ENCODE measurements at regions not wholly inside any gene's neighbourhood (a gene's known extent, or its start where the extent isn't known, plus 50 kb on each side); places are given as distances from the start of the nearest gene placed in this dataset.

DNA sequence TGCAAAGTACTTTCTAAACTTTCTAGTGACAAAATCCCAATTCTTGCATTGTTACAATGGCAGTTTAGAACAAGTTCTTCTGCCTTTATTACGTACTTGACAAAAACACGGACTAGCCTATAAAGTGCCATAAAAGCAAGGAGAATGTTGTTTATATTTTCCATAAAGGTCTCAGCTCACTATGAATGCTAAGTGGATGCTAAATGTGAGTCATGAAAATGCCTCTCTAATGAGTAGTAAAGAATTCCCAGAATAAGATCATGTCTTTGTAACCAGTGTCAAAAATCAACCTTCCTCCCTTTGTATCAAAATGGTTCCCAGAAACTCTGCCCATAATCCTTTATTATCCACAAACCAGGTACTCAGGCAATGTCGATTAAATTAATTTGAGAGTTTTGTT, 539.8 kb upstream of the SLIT2 start:
- no TSS peak for BruUV-seq (replicated peaks)
- no peak for TF ChIP-seq SPEN (CRISPR knock-in tag; IDR thresholded peaks at IDR 0.05; ENCODE audit: low read depth)
- no peak for TF ChIP-seq KMT2A (CRISPR knock-in tag; IDR thresholded peaks at IDR 0.05)
- no peak for TF ChIP-seq MTA3 (CRISPR knock-in tag; IDR thresholded peaks at IDR 0.05)
- TF ChIP-seq WIZ (CRISPR knock-in tag; IDR thresholded peaks at IDR 0.05) = no peak
- TF ChIP-seq HIC2 (CRISPR knock-in tag; IDR thresholded peaks at IDR 0.05; ENCODE audit: low read depth) = no peak
- no peak for TF ChIP-seq HCFC1 (IDR thresholded peaks at IDR 0.05; ENCODE audit: low read depth, low read length)
- TF ChIP-seq, protein P1, sequence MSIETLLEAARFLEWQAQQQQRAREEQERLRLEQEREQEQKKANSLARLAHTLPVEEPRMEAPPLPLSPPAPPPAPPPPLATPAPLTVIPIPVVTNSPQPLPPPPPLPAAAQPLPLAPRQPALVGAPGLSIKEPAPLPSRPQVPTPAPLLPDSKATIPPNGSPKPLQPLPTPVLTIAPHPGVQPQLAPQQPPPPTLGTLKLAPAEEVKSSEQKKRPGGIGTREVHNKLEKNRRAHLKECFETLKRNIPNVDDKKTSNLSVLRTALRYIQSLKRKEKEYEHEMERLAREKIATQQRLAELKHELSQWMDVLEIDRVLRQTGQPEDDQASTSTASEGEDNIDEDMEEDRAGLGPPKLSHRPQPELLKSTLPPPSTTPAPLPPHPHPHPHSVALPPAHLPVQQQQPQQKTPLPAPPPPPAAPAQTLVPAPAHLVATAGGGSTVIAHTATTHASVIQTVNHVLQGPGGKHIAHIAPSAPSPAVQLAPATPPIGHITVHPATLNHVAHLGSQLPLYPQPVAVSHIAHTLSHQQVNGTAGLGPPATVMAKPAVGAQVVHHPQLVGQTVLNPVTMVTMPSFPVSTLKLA (IDR thresholded peaks at IDR 0.05) = no peak
- no peak for TF ChIP-seq FOXO4 (CRISPR knock-in tag; conservative IDR thresholded peaks at IDR 0.05)
- TF ChIP-seq ZNF432 (CRISPR knock-in tag; IDR thresholded peaks at IDR 0.05; ENCODE audit: borderline replicate concordance) = no peak
- TF ChIP-seq ZFP41 (CRISPR knock-in tag; IDR thresholded peaks at IDR 0.05; ENCODE audit: borderline replicate concordance) = no peak
- no peak for TF ChIP-seq RXRA (CRISPR knock-in tag; IDR thresholded peaks at IDR 0.05)
- TF ChIP-seq, protein P2, sequence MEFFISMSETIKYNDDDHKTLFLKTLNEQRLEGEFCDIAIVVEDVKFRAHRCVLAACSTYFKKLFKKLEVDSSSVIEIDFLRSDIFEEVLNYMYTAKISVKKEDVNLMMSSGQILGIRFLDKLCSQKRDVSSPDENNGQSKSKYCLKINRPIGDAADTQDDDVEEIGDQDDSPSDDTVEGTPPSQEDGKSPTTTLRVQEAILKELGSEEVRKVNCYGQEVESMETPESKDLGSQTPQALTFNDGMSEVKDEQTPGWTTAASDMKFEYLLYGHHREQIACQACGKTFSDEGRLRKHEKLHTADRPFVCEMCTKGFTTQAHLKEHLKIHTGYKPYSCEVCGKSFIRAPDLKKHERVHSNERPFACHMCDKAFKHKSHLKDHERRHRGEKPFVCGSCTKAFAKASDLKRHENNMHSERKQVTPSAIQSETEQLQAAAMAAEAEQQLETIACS (CRISPR knock-in tag; IDR thresholded peaks at IDR 0.05) = no peak
- TF ChIP-seq AKNA (CRISPR knock-in tag; IDR thresholded peaks at IDR 0.05; ENCODE audit: borderline replicate concordance) = no peak
- TF ChIP-seq CCAR2 (optimal IDR thresholded peaks at IDR 0.05; ENCODE audit: low read depth, low read length) = no peak
- no peak for TF ChIP-seq REL (CRISPR knock-in tag; conservative IDR thresholded peaks at IDR 0.05)
- no peak overlapping the region for H3K27ac ChIP-seq (ENCODE audit: extremely low read length, insufficient read depth, low read length)
- ATAC-seq = no peak
- no peaks in the 10 kb centered on the region for H3K79me2 ChIP-seq (ENCODE audit: insufficient read depth, low read length)
- H3K4me2 ChIP-seq (ENCODE audit: low read depth, low read length) = no peak overlapping the region
- H3K27me3 ChIP-seq (ENCODE audit: control insufficient read depth in 1 of 2, insufficient read depth in 2 of 2, low read length in 2 of 2) = no peaks in the 10 kb centered on the region
- ChIA-PET CTCF (ENCODE audit: low intra/inter-chr PET ratio, low total read pairs) (no interaction called here), POLR2A (no interaction called here)
- WGBS (ENCODE audit: low lambda C conversion rate) = 6% methylated on average over 3 of the region's 3 CpGs
- H3K4me1 ChIP-seq (ENCODE audit: insufficient read depth, low read length) = no peaks in the 10 kb centered on the region
- no peak for DNase-seq (ENCODE audit: low spot score)
- no peak for FAIRE-seq
- H3K9ac ChIP-seq (ENCODE audit: insufficient read depth, low read depth, low read length) = no peak overlapping the region
- intact Hi-C loops (cut with micrococcal nuclease; ENCODE audit: unreplicated experiment) (no loop called here), in situ Hi-C loops (cut with HindIII; ENCODE audit: extremely low pct_ligation_motif_present, low pct_unique_long_range_greater_than_20kb) (no loop called here)
- no peaks in the 10 kb centered on the region for H4K20me1 ChIP-seq (ENCODE audit: insufficient read depth, low read length)
- H2AFZ ChIP-seq (ENCODE audit: low read length) = no peak overlapping the region
- H3K9me3 ChIP-seq (ENCODE audit: low read length) = peaks cover 91% of the 10 kb centered on the region
- no peaks in the 10 kb centered on the region for H3K36me3 ChIP-seq (replicated peaks in 1 of 2; ENCODE audit: control insufficient read depth in 1 of 2, insufficient read depth in 2 of 2, low read length in 2 of 2)
- no peak overlapping the region for H3K4me3 ChIP-seq (replicated peaks in 1 of 3; ENCODE audit: insufficient read depth in 1 of 3, low read depth in 2 of 3, low read length in 3 of 3)

Measured in HepG2 (cell line).